GM20431 (cell line): ENCODE measurements at regions not wholly inside any gene's neighbourhood (a gene's known extent, or its start where the extent isn't known, plus 50 kb on each side); places are given as distances from the start of the nearest gene placed in this dataset.

Source experiments
- in situ Hi-C: fragments of 300-500 bp; cut with MseI, MboI; formaldehyde crosslinking; loops from one replicate; pipeline ENCODE4 v1.15.0; 2020; ENCODE audit warnings: low sequenced_read_pairs; ENCODE audit not compliant: unreplicated experiment

- in situ Hi-C loops: no loop called here
Measured at GRCh38 chr15:98401029-98401428, 247.3 kb upstream of the IGF1R start.

GRCh38 chr15:98402486-98402885 lies 245.9 kb upstream of the IGF1R start:
- in situ Hi-C loops: no loop called here

- in situ Hi-C loops: no loop called here
Measured at GRCh38 chr15:98403169-98403568, 245.2 kb upstream of the IGF1R start.

- in situ Hi-C loops: no loop called here
Measured at GRCh38 chr15:98403569-98403968, 244.8 kb upstream of the IGF1R start.

GRCh38 chr15:98405013-98405412 lies 243.3 kb upstream of the IGF1R start:
- in situ Hi-C loops: no loop called here

- in situ Hi-C loops: no loop called here
Measured at GRCh38 chr15:98408231-98408630, 240.1 kb upstream of the IGF1R start.

- in situ Hi-C loops: no loop called here
Measured at GRCh38 chr15:98410328-98410727, 238.0 kb upstream of the IGF1R start.

- in situ Hi-C loops: no loop called here
Measured at GRCh38 chr15:98412852-98413251, 235.5 kb upstream of the IGF1R start.

GRCh38 chr15:98413933-98414546 lies 234.3 kb upstream of the IGF1R start:
- in situ Hi-C loops: no loop called here

- in situ Hi-C loops: no loop called here
Measured at GRCh38 chr15:98416222-98416855, 232.0 kb upstream of the IGF1R start.

GRCh38 chr15:98417346-98417745 lies 231.0 kb upstream of the IGF1R start:
- in situ Hi-C loops: no loop called here

GRCh38 chr15:98418122-98418521 lies 230.2 kb upstream of the IGF1R start:
- in situ Hi-C loops: no loop called here

- in situ Hi-C loops: no loop called here
Measured at GRCh38 chr15:98419173-98419780, 229.1 kb upstream of the IGF1R start.

GRCh38 chr15:98420837-98421236 lies 227.5 kb upstream of the IGF1R start:
- in situ Hi-C loops: loop anchor here (10.0 kb wide), 1 partner anchor 106 kb away; no protein-coding TSS in a partner anchor

GRCh38 chr15:98421419-98422129 lies 226.8 kb upstream of the IGF1R start:
- in situ Hi-C loops: loop anchor here (10.0 kb wide), 1 partner anchor 107 kb away; no protein-coding TSS in a partner anchor

- in situ Hi-C loops: loop anchor here (10.0 kb wide), 1 partner anchor 107 kb away; no protein-coding TSS in a partner anchor
Measured at GRCh38 chr15:98422130-98422478, 226.2 kb upstream of the IGF1R start.

- in situ Hi-C loops: loop anchor here (10.0 kb wide), 1 partner anchor 110 kb away; no protein-coding TSS in a partner anchor
Measured at GRCh38 chr15:98425173-98425572, 223.2 kb upstream of the IGF1R start.

GRCh38 chr15:98427321-98427720 lies 221.0 kb upstream of the IGF1R start:
- in situ Hi-C loops: loop anchor here (10.0 kb wide), 1 partner anchor 113 kb away; no protein-coding TSS in a partner anchor

GRCh38 chr15:98428253-98428989 lies 219.9 kb upstream of the IGF1R start:
- in situ Hi-C loops: loop anchor here (10.0 kb wide), 1 partner anchor 114 kb away; no protein-coding TSS in a partner anchor

GRCh38 chr15:98431171-98431570 lies 217.2 kb upstream of the IGF1R start:
- in situ Hi-C loops: no loop called here
